CD4-positive, alpha-beta T cell treated with Interferon gamma for 1 hour (primary cell): ENCODE measurements at regions not wholly inside any gene's neighbourhood (a gene's known extent, or its start where the extent isn't known, plus 50 kb on each side); places are given as distances from the start of the nearest gene placed in this dataset.

Experiments
- DNase-seq: peaks from one replicate; pipeline ENCODE4 v3.0.0-alpha.2; 2020

GRCh38 chr22:49213731-49214352, 613.8 kb downstream of the BRD1 start:
- DNase-seq = no peak

GRCh38 chr22:49212466-49212865, 615.2 kb downstream of the BRD1 start:
- DNase-seq = no peak

GRCh38 chr22:49212002-49212401, 615.7 kb downstream of the BRD1 start:
- no peak for DNase-seq

- no peak for DNase-seq
Measured at GRCh38 chr22:49211176-49211575, 616.5 kb downstream of the BRD1 start.

- no peak for DNase-seq
Measured at GRCh38 chr22:49210606-49211005, 617.1 kb downstream of the BRD1 start.

- DNase-seq = no peak
Measured at GRCh38 chr22:49209452-49210195, 618.0 kb downstream of the BRD1 start.

- no peak for DNase-seq
Measured at GRCh38 chr22:49208768-49209252, 618.9 kb downstream of the BRD1 start.

- DNase-seq = no peak
Measured at GRCh38 chr22:49208004-49208402, 619.7 kb downstream of the BRD1 start.

- no peak for DNase-seq
Measured at GRCh38 chr22:49207008-49208003, 620.4 kb downstream of the BRD1 start.

GRCh38 chr22:49206281-49206680, 621.4 kb downstream of the BRD1 start:
- no peak for DNase-seq

GRCh38 chr22:49205483-49205800, 622.2 kb downstream of the BRD1 start:
- DNase-seq = no peak

- DNase-seq = no peak
Measured at GRCh38 chr22:49204599-49205482, 622.8 kb downstream of the BRD1 start.

- no peak for DNase-seq
Measured at GRCh38 chr22:49203859-49204598, 623.6 kb downstream of the BRD1 start.

GRCh38 chr22:49203091-49203858, 624.4 kb downstream of the BRD1 start:
- no peak for DNase-seq

- no peak for DNase-seq
Measured at GRCh38 chr22:49202226-49202625, 625.4 kb downstream of the BRD1 start.

- DNase-seq = no peak
Measured at GRCh38 chr22:49201046-49201970, 626.4 kb downstream of the BRD1 start.

- no peak for DNase-seq
Measured at GRCh38 chr22:49199224-49199623, 628.4 kb downstream of the BRD1 start.

- no peak for DNase-seq
Measured at GRCh38 chr22:49198705-49199084, 629.0 kb downstream of the BRD1 start.

GRCh38 chr22:49197986-49198704, 629.5 kb downstream of the BRD1 start:
- no peak for DNase-seq
